ENCODE measurements at regions not wholly inside any gene's neighbourhood (a gene's known extent, or its start where the extent isn't known, plus 50 kb on each side); places are given as distances from the start of the nearest gene placed in this dataset.
A peak's percentile ranks its signal among the peaks of the same experiment; 100 is the strongest.

GRCh38 chr20:19027971-19028370 lies 184.5 kb upstream of the SLC24A3 start:
- no peak overlapping the region for H3K18ac ChIP-seq (ENCODE audit: extremely low read depth, low read length)
- H2BK120ac ChIP-seq (replicated peaks; ENCODE audit: low read depth, low read length) = no peak overlapping the region
- H4K8ac ChIP-seq (ENCODE audit: extremely low read depth, insufficient read depth, low read length) = no peak overlapping the region
- 89% methylated on average over 9 of the region's 9 CpGs; no CpG with 5 or more reads in 1 of the 2 experiments for WGBS, 2 experiments (ENCODE audit: extremely low coverage in 1 of 2, insufficient coverage in 1 of 2, insufficient read length in 1 of 2, insufficient replicate concordance in 2 of 2, low coverage in 1 of 2, low lambda C conversion rate in 2 of 2, missing lambda C conversion rate in 1 of 2)
- ChIA-PET CTCF (ENCODE audit: partially characterized antibody) (interaction anchor here (0.9 to 1.5 kb wide), 6 partner anchors 13 to 394 kb away, joined by 3 to 5 read pairs (median 4); no protein-coding TSS in a partner anchor), POLR2A (ENCODE audit: partially characterized antibody) (no interaction called here)
- H3K27ac ChIP-seq (ENCODE audit: low read depth, low read length) = no peak overlapping the region
- no peak overlapping the region for H2BK12ac ChIP-seq (ENCODE audit: low read depth, low read length)
- H4K20me1 ChIP-seq (replicated peaks in 1 of 2; ENCODE audit: control insufficient read depth in 1 of 2, insufficient read depth in 2 of 2, low read length in 2 of 2) = no peaks in the 10 kb centered on the region
- peak in 1 of 2 experiments; percentile 13 for DNase-seq (ENCODE audit: low read depth in 1 of 2, low spot score in 2 of 2)
- H2AK5ac ChIP-seq (ENCODE audit: low read depth, low read length) = no peak overlapping the region
- H3K4me2 ChIP-seq (ENCODE audit: insufficient read depth in 1 of 2, low read depth in 2 of 2, low read length in 2 of 2) = no peak overlapping the region
- no peak overlapping the region for H2BK15ac ChIP-seq (ENCODE audit: low read length)
- no peak overlapping the region for H4K91ac ChIP-seq (replicated peaks; ENCODE audit: insufficient read length, low read length)
- no peak for FAIRE-seq
- no peak overlapping the region for H3K4me3 ChIP-seq (ENCODE audit: extremely low read depth in 1 of 4, insufficient read depth in 2 of 4, low read depth in 3 of 4, low read length in 4 of 4)
- H3K23ac ChIP-seq (ENCODE audit: insufficient read length) = no peak overlapping the region
- no peak overlapping the region for H3K56ac ChIP-seq (replicated peaks; ENCODE audit: insufficient read length, low read depth, low read length)
- H3K79me1 ChIP-seq (ENCODE audit: low read depth, low read length) = no peaks in the 10 kb centered on the region
- H3K14ac ChIP-seq (ENCODE audit: insufficient read length) = no peak overlapping the region
- no peak overlapping the region for H2BK20ac ChIP-seq (ENCODE audit: low read length)
- no peaks in the 10 kb centered on the region for H3K27me3 ChIP-seq (replicated peaks in 1 of 4; ENCODE audit: control insufficient read depth in 3 of 4, extremely low read depth in 1 of 4, insufficient read depth in 3 of 4, low read length in 3 of 4)
- no peaks in the 10 kb centered on the region for H3K79me2 ChIP-seq (ENCODE audit: control insufficient read depth in 1 of 2, insufficient read depth in 2 of 2, low read length in 2 of 2)
- no peaks in the 10 kb centered on the region for H3K23me2 ChIP-seq (ENCODE audit: low read depth, low read length)
- H4K5ac ChIP-seq (ENCODE audit: insufficient read length, low read depth, low read length) = no peak overlapping the region
- H2BK5ac ChIP-seq (ENCODE audit: low read depth, low read length) = no peak overlapping the region
- H3K4me1 ChIP-seq (replicated peaks in 1 of 4; ENCODE audit: control insufficient read depth in 3 of 4, insufficient read depth in 4 of 4, low read length in 3 of 4) = no peaks in the 10 kb centered on the region
- no peak overlapping the region for H3K4ac ChIP-seq (replicated peaks; ENCODE audit: insufficient read length, low read depth, low read length)
- H3K9ac ChIP-seq (replicated peaks in 1 of 4; ENCODE audit: extremely low read depth in 1 of 4, low read depth in 3 of 4, low read length in 3 of 4) = no peak overlapping the region
- no peaks in the 10 kb centered on the region for H3K36me3 ChIP-seq (ENCODE audit: control insufficient read depth in 2 of 4, insufficient read depth in 4 of 4, low read length in 3 of 4)
- H2AFZ ChIP-seq (ENCODE audit: low read length) = no peak overlapping the region
- H3K9me3 ChIP-seq (ENCODE audit: insufficient read depth in 2 of 2, low read depth in 1 of 2, low read length in 1 of 2) = no peaks in the 10 kb centered on the region
- TF ChIP-seq CTBP2 (IDR thresholded peaks at IDR 0.05; ENCODE audit: borderline replicate concordance, insufficient read depth, insufficient read length, low read length) = no peak

Data from H1 (cell line).